HG02885 (cell line): ENCODE measurements at regions not wholly inside any gene's neighbourhood (a gene's known extent, or its start where the extent isn't known, plus 50 kb on each side); places are given as distances from the start of the nearest gene placed in this dataset.
"Not testable (repeated sequence)": the region's sequence is repeated elsewhere in the genome, so short reads cannot be mapped to it uniquely, and the experiment has no call there.

Experiments
- ATAC-seq: cut with Tn5 transposase; IDR thresholded peaks from one replicate; pipeline ENCODE4 v1.9.1; 2021; ENCODE audit warnings: mild to moderate bottlenecking; ENCODE audit not compliant: unreplicated experiment, poor library complexity

GRCh38 chr12:131641315-131641714, 69.6 kb upstream of the SFSWAP start:
- no peak for ATAC-seq

GRCh38 chr12:131642101-131642540, 68.8 kb upstream of the SFSWAP start:
- no peak for ATAC-seq

- no peak for ATAC-seq
These were observed 68.1 kb upstream of the SFSWAP start for GRCh38 chr12:131642771-131643170.

- ATAC-seq = no peak
These were observed 67.0 kb upstream of the SFSWAP start for GRCh38 chr12:131643631-131644452.

GRCh38 chr12:131644481-131644880, 66.4 kb upstream of the SFSWAP start:
- no peak for ATAC-seq

GRCh38 chr12:131644917-131645316, 66.0 kb upstream of the SFSWAP start:
- not testable (repeated sequence) for ATAC-seq

- not testable (repeated sequence) for ATAC-seq
These were observed 65.3 kb upstream of the SFSWAP start for GRCh38 chr12:131645557-131645956.

- ATAC-seq = not testable (repeated sequence)
These were observed 64.4 kb upstream of the SFSWAP start for GRCh38 chr12:131646444-131646843.

GRCh38 chr12:131647667-131648066, 63.2 kb upstream of the SFSWAP start:
- no peak for ATAC-seq

- not testable (repeated sequence) for ATAC-seq
These were observed 55.3 kb upstream of the SFSWAP start for GRCh38 chr12:131655469-131656174.

- ATAC-seq = not testable (repeated sequence)
These were observed 54.1 kb upstream of the SFSWAP start for GRCh38 chr12:131656796-131657195.

GRCh38 chr12:131658605-131659004, 52.3 kb upstream of the SFSWAP start:
- ATAC-seq = not testable (repeated sequence)

GRCh38 chr12:131659484-131659883, 51.4 kb upstream of the SFSWAP start:
- not testable (repeated sequence) for ATAC-seq

- ATAC-seq = not testable (repeated sequence)
These were observed 50.9 kb upstream of the SFSWAP start for GRCh38 chr12:131659976-131660375.

GRCh38 chr12:131660401-131660800, 50.5 kb upstream of the SFSWAP start:
- ATAC-seq = not testable (repeated sequence)
